Hepatocyte (in vitro differentiated cells): ENCODE measurements at regions not wholly inside any gene's neighbourhood (a gene's known extent, or its start where the extent isn't known, plus 50 kb on each side); places are given as distances from the start of the nearest gene placed in this dataset.

Experiments
- DNase-seq: peaks from one replicate; pipeline ENCODE4 v3.0.0-alpha.2; 2016; ENCODE audit warnings: low spot score
- H2AFZ ChIP-seq: fragments of 200-600 bp; sonication (generic); 2 replicates; pipeline ENCODE4 v1.6.0; 2016; ENCODE audit warnings: antibody characterized with exemption, mild to moderate bottlenecking
- H3K27ac ChIP-seq: fragments of 200-600 bp; sonication (generic); 2 replicates; pipeline ENCODE4 v1.5.1; 2016; ENCODE audit warnings: mild to moderate bottlenecking
- H3K27me3 ChIP-seq: fragments of 200-600 bp; sonication (generic); 2 replicates; pipeline ENCODE4 v1.6.1; 2016
- H3K36me3 ChIP-seq: fragments of 200-600 bp; sonication (generic); replicated peaks from 2 replicates; pipeline ENCODE4 v1.5.1; 2016; ENCODE audit warnings: low read depth; ENCODE audit not compliant: insufficient read depth
- H3K4me1 ChIP-seq: fragments of 200-600 bp; sonication (generic); 2 replicates; pipeline ENCODE4 v1.5.1; 2016; ENCODE audit warnings: mild to moderate bottlenecking, moderate library complexity; ENCODE audit not compliant: insufficient read depth
- H3K4me2 ChIP-seq: fragments of 200-600 bp; sonication (generic); 2 replicates; pipeline ENCODE4 v1.6.0; 2016
- H3K4me3 ChIP-seq: fragments of 200-600 bp; sonication (generic); 2 replicates; pipeline ENCODE4 v1.5.1; 2016; ENCODE audit warnings: mild to moderate bottlenecking
- H3K79me2 ChIP-seq: fragments of 200-600 bp; sonication (generic); 2 replicates; pipeline ENCODE4 v1.6.0; 2017; ENCODE audit warnings: mild to moderate bottlenecking
- H3K9me2 ChIP-seq: fragments of 200-600 bp; sonication (generic); replicated peaks from 2 replicates; pipeline ENCODE4 v1.6.0; 2017; ENCODE audit warnings: mild to moderate bottlenecking; ENCODE audit not compliant: insufficient read depth
- H3K9me3 ChIP-seq: fragments of 200-600 bp; sonication (generic); 2 replicates; pipeline ENCODE4 v1.5.1; 2016; ENCODE audit warnings: low read depth, mild to moderate bottlenecking
- H4K20me1 ChIP-seq: fragments of 200-600 bp; sonication (generic); 2 replicates; pipeline ENCODE4 v1.6.0; 2016; ENCODE audit warnings: mild to moderate bottlenecking; ENCODE audit not compliant: insufficient read depth, poor library complexity, severe bottlenecking
- CTCF ChIP-seq: fragments of 200-600 bp; sonication (generic); IDR thresholded peaks from 2 replicates; pipeline ENCODE4 v1.5.1; 2016; ENCODE audit warnings: antibody characterized with exemption, mild to moderate bottlenecking; ENCODE audit not compliant: poor library complexity
- EZH2 ChIP-seq: fragments of 200-600 bp; sonication (generic); IDR thresholded peaks from 2 replicates; pipeline ENCODE4 v1.6.1; 2016; ENCODE audit warnings: antibody characterized with exemption, mild to moderate bottlenecking, borderline replicate concordance
- EZH2phosphoT487 ChIP-seq: fragments of 200-600 bp; sonication (generic); IDR thresholded peaks from one replicate; pipeline ENCODE4 v1.6.1; 2018; ENCODE audit warnings: antibody characterized with exemption, mild to moderate bottlenecking, low read depth, moderate library complexity; ENCODE audit not compliant: unreplicated experiment, severe bottlenecking
- WGBS: methylation state at CpG from one replicate; pipeline ENCODE4 v1.1.6; 2016; ENCODE audit warnings: low lambda C conversion rate; ENCODE audit errors: missing lambda C conversion rate; 5-methylcytosine and 5-hydroxymethylcytosine counted together

DNA sequence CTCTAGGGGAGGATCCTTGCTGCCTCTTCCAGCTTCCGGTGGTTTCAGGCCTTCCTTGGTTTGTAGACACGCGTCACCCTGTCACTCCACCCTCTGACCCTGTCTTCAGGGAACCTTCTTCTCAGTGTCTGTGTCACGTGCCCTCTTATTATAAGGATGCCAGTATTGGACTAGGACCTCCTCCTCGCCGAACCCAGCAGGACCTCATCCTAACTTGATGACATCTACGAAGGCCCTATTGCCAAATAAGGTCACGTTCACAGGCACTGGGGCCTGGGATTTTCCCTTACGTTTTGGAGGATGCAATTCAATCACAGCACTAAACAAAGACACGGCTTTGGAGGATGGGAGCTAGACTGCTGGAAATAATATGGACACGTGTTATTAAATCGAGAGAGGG, 408.7 kb downstream of the BRD1 start:
- Histone ChIP-seq H3K4me3 (no peak overlapping the region), H3K27me3 (no peaks in the 10 kb centered on the region)
- WGBS: 87% methylated on average over 12 of the region's 12 CpGs

DNA sequence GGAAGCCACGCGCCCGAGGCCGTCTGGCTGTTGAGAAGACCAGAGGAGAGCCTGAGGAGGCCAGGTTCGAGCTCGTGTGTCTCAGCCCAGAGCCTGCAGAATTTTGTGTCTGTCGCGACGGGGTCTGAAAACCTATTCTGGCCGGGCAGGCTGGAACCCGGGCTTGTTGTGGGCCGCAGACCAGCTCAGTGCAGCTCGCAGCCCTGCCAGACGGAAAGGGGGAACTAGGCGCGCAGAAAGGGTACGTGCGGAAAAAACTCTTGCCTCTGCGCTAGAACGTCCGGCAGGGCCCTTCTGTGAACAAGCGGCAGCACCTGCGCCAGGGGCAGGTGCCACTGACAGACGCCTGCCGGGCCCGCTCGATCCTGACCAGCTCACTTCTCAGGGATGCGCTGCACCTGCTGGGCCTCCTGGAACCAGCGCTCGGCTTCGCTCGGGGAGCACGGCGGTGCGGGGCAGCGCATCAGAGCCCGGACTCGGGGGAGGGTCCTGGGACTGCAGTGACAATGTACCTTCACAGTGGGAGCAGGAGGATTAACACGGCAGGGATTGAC, 409.3 kb downstream of the BRD1 start:
- Histone ChIP-seq H3K27me3 (no peaks in the 10 kb centered on the region), H2AFZ (no peak overlapping the region), H3K27ac (no peak overlapping the region), H3K36me3 (no peaks in the 10 kb centered on the region), H3K4me1 (no peaks in the 10 kb centered on the region), H3K9me3 (no peaks in the 10 kb centered on the region), H3K4me3 (no peak overlapping the region), H3K4me2 (no peak overlapping the region), H3K9me2 (no peaks in the 10 kb centered on the region), H4K20me1 (no peaks in the 10 kb centered on the region), H3K79me2 (no peaks in the 10 kb centered on the region)
- DNase-seq: no peak
- WGBS: 92% methylated on average over 37 of the region's 39 CpGs
- TF ChIP-seq EZH2phosphoT487 (no peak), CTCF (no peak)

More for the DNA sequence above, 408.7 kb downstream of the BRD1 start:
- H4K20me1 ChIP-seq: no peaks in the 10 kb centered on the region
- H3K79me2 ChIP-seq: no peaks in the 10 kb centered on the region
- no peak overlapping the region for H3K27ac ChIP-seq
- DNase-seq: no peak
- no peak overlapping the region for H2AFZ ChIP-seq
- H3K4me1 ChIP-seq: no peaks in the 10 kb centered on the region
- H3K36me3 ChIP-seq: no peaks in the 10 kb centered on the region
- no peak overlapping the region for H3K4me2 ChIP-seq
- no peaks in the 10 kb centered on the region for H3K9me3 ChIP-seq
- TF ChIP-seq CTCF (no peak), EZH2 (no peak), EZH2phosphoT487 (no peak)
- H3K9me2 ChIP-seq: no peaks in the 10 kb centered on the region

- Histone ChIP-seq H3K27me3 (peaks cover 2% of the 10 kb centered on the region), H3K4me3 (no peak overlapping the region), H3K36me3 (no peaks in the 10 kb centered on the region), H4K20me1 (no peaks in the 10 kb centered on the region), H3K4me1 (no peaks in the 10 kb centered on the region), H3K79me2 (no peaks in the 10 kb centered on the region), H3K27ac (no peak overlapping the region), H3K9me3 (no peaks in the 10 kb centered on the region), H2AFZ (no peak overlapping the region), H3K4me2 (no peak overlapping the region), H3K9me2 (no peaks in the 10 kb centered on the region)
- TF ChIP-seq EZH2phosphoT487 (no peak), EZH2 (no peak), CTCF (no peak)
- 96% methylated on average over 13 of the region's 13 CpGs for WGBS
- DNase-seq: no peak
These were observed 409.8 kb downstream of the BRD1 start for GRCh38 chr22:49417833-49418232.

- WGBS: 88% methylated on average over 7 of the region's 7 CpGs
- Histone ChIP-seq H3K27ac (no peak overlapping the region), H4K20me1 (no peaks in the 10 kb centered on the region), H3K9me2 (no peaks in the 10 kb centered on the region), H3K9me3 (no peaks in the 10 kb centered on the region), H3K79me2 (no peaks in the 10 kb centered on the region), H3K4me2 (no peak overlapping the region), H3K4me1 (no peaks in the 10 kb centered on the region), H3K27me3 (peaks cover 3% of the 10 kb centered on the region), H3K4me3 (no peak overlapping the region), H3K36me3 (no peaks in the 10 kb centered on the region), H2AFZ (no peak overlapping the region)
- TF ChIP-seq EZH2phosphoT487 (no peak), EZH2 (no peak), CTCF (no peak)
- no peak for DNase-seq
These were observed 410.3 kb downstream of the BRD1 start for GRCh38 chr22:49417326-49417725.
